ENCODE measurements at regions not wholly inside any gene's neighbourhood (a gene's known extent, or its start where the extent isn't known, plus 50 kb on each side); places are given as distances from the start of the nearest gene placed in this dataset.
"Not testable (repeated sequence)": the region's sequence is repeated elsewhere in the genome, so short reads cannot be mapped to it uniquely, and the experiment has no call there.

DNA sequence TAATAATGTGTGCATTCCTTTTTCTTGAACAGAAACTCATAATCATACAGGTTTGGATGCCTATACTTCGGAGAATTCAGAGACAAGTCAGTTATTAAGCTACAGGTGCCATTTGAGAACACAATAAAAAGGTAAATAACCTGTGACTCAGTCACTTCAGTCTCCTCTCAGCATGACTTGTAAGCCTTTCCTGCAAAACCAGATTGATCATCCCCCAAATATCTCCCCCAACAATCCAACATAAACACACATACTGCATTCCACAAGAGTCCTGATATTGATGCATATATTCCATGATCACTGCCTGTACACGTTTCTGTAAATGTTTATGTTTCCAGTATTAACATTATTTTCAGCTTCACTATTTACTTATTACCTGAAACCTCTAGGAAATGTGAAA, 110.8 kb downstream of the PWWP3B start:
- no peak overlapping the region for H3K4me3 ChIP-seq (ENCODE audit: low read depth, poor library complexity, severe bottlenecking)
- intact Hi-C loops (cut with DNase I; ENCODE audit: low total_unique reads): no loop called here
- TF ChIP-seq, protein P1, sequence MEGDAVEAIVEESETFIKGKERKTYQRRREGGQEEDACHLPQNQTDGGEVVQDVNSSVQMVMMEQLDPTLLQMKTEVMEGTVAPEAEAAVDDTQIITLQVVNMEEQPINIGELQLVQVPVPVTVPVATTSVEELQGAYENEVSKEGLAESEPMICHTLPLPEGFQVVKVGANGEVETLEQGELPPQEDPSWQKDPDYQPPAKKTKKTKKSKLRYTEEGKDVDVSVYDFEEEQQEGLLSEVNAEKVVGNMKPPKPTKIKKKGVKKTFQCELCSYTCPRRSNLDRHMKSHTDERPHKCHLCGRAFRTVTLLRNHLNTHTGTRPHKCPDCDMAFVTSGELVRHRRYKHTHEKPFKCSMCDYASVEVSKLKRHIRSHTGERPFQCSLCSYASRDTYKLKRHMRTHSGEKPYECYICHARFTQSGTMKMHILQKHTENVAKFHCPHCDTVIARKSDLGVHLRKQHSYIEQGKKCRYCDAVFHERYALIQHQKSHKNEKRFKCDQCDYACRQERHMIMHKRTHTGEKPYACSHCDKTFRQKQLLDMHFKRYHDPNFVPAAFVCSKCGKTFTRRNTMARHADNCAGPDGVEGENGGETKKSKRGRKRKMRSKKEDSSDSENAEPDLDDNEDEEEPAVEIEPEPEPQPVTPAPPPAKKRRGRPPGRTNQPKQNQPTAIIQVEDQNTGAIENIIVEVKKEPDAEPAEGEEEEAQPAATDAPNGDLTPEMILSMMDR (IDR thresholded peaks at IDR 0.05): no peak
- no peak for TF ChIP-seq POLR2A (IDR thresholded peaks at IDR 0.05)
- 20 to 36% methylated on average over 2 of the region's 2 CpGs for WGBS, 2 donors
- no peak for DNase-seq (ENCODE audit: low spot score in 2 of 2)

- DNase-seq (ENCODE audit: low spot score in 2 of 2): no peak
- no peak overlapping the region for H3K4me3 ChIP-seq (ENCODE audit: low read depth, poor library complexity, severe bottlenecking)
- WGBS, 2 donors: 76 to 92% methylated on average over 2 of the region's 2 CpGs
- no peak for TF ChIP-seq POLR2A (IDR thresholded peaks at IDR 0.05)
- TF ChIP-seq, protein P1 (IDR thresholded peaks at IDR 0.05): no peak
- intact Hi-C loops (cut with DNase I; ENCODE audit: low total_unique reads): no loop called here
Observed at GRCh38 chrX:106281383-106281782, 113.3 kb downstream of the PWWP3B start.

DNA sequence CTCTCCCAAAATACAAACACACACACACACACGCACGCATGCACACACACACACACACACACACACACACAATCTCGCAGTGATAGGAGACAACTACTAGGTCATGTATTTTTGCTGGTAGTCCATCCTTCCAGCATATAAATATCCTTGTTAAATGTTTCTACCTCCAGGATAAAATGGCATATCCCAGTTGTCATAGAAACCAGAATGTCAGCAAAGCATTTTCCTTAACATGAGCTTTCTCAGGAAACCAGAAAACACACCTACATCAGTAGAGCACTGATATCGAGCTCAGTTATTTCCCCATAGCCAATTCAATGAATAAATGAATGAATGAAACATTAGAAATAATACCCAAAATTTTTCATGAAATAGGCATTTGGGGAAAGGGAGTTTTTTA, 115.7 kb downstream of the PWWP3B start:
- intact Hi-C loops (cut with DNase I; ENCODE audit: low total_unique reads): no loop called here
- 71 to 88% methylated on average over 4 of the region's 4 CpGs for WGBS, 2 donors
- no peak overlapping the region for H3K4me3 ChIP-seq (ENCODE audit: low read depth, poor library complexity, severe bottlenecking)
- DNase-seq (ENCODE audit: low spot score in 2 of 2): no peak
- TF ChIP-seq, protein P1 (IDR thresholded peaks at IDR 0.05): no peak
- no peak for TF ChIP-seq POLR2A (IDR thresholded peaks at IDR 0.05)

- intact Hi-C loops (cut with DNase I; ENCODE audit: low total_unique reads): no loop called here
- no peak for TF ChIP-seq POLR2A (IDR thresholded peaks at IDR 0.05)
- TF ChIP-seq, protein P1 (IDR thresholded peaks at IDR 0.05): no peak
- H3K4me3 ChIP-seq (ENCODE audit: low read depth, poor library complexity, severe bottlenecking): no peak overlapping the region
- no peak for DNase-seq (ENCODE audit: low spot score in 2 of 2)
- 55 to 64% methylated on average over 2 of the region's 2 CpGs for WGBS, 2 donors
Observed at GRCh38 chrX:106284431-106285025, 116.4 kb downstream of the PWWP3B start.

- H3K4me3 ChIP-seq (ENCODE audit: low read depth, poor library complexity, severe bottlenecking): no peak overlapping the region
- no peak for DNase-seq (ENCODE audit: low spot score in 2 of 2)
- intact Hi-C loops (cut with DNase I; ENCODE audit: low total_unique reads): no loop called here
- no peak for TF ChIP-seq POLR2A (IDR thresholded peaks at IDR 0.05)
- TF ChIP-seq, protein P1 (IDR thresholded peaks at IDR 0.05): no peak
- WGBS, 2 donors: 46 to 71% methylated on average over 1 of the region's 1 CpG
Observed at GRCh38 chrX:106286053-106286650, 118.0 kb downstream of the PWWP3B start.

DNA sequence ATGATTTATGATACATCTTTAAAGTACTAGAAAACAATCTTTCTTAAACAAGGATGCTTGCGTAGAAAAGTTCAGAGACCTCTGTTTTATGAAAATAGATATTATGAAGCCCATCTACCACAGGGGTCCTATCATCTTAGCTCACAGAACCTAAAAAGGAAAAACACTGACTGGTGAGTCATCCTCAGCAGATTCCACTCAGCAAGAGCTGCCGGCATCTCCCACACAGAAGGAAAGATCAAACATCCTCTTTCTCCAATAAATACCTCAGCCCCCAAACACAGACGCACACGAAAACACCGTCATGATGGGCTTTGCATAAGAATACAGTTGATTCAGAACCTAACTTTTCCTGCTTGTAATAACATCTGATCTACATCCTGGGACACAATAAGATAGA, 122.7 kb downstream of the PWWP3B start:
- DNase-seq (ENCODE audit: low spot score in 2 of 2); H3K4me3 ChIP-seq (ENCODE audit: low read depth, poor library complexity, severe bottlenecking); intact Hi-C loops (cut with DNase I; ENCODE audit: low total_unique reads): not testable (repeated sequence)

GRCh38 chrX:106291779-106292390, 123.8 kb downstream of the PWWP3B start:
- intact Hi-C loops (cut with DNase I; ENCODE audit: low total_unique reads): not testable (repeated sequence)

More for the DNA sequence above, 122.7 kb downstream of the PWWP3B start:
- no CpG with 5 or more reads among the region's 5 CpGs for WGBS, 2 donors

More at GRCh38 chrX:106291779-106292390, 123.8 kb downstream of the PWWP3B start:
- not testable (repeated sequence) for H3K4me3 ChIP-seq (ENCODE audit: low read depth, poor library complexity, severe bottlenecking); DNase-seq (ENCODE audit: low spot score in 2 of 2)
- no CpG with 5 or more reads among the region's 9 CpGs for WGBS, 2 donors
